ENCODE measurements at regions not wholly inside any gene's neighbourhood (a gene's known extent, or its start where the extent isn't known, plus 50 kb on each side); places are given as distances from the start of the nearest gene placed in this dataset.

GRCh38 chr12:115417610-115418009 lies 733.6 kb upstream of the TBX3 start:
- Histone ChIP-seq H3K9me2 (no peaks in the 10 kb centered on the region), H3F3A (replicated peaks; ENCODE audit: insufficient read depth) (no peaks in the 10 kb centered on the region), H3K36me3 (replicated peaks in 1 of 2; ENCODE audit: control insufficient read depth in 1 of 2, insufficient read depth in 2 of 2, low read length in 1 of 2) (no peaks in the 10 kb centered on the region), H3K79me2 (ENCODE audit: insufficient read depth) (no peaks in the 10 kb centered on the region), H4K20me1 (ENCODE audit: insufficient read depth) (no peaks in the 10 kb centered on the region), H3K4me2 (no peak overlapping the region), H2AFZ (ENCODE audit: low read depth) (no peak overlapping the region), H3K27ac (ENCODE audit: low read depth in 2 of 2, low read length in 1 of 2) (no peak overlapping the region), H3K27me3 (ENCODE audit: insufficient read depth) (no peaks in the 10 kb centered on the region), H3K4me3 (ENCODE audit: low read depth in 2 of 2, low read length in 1 of 2) (no peak overlapping the region), H3K9ac (no peak overlapping the region), H3K4me1 (ENCODE audit: control insufficient read depth in 1 of 2, insufficient read depth in 2 of 2, low read depth in 1 of 2, low read length in 1 of 2) (no peaks in the 10 kb centered on the region), H3K9me3 (no peaks in the 10 kb centered on the region)
- ChIA-PET POLR2A (no interaction called here), CTCF (no interaction called here)
- WGBS (ENCODE audit: low lambda C conversion rate), result 50% methylated on average over 2 of the region's 2 CpGs
- TF ChIP-seq MEF2A (IDR thresholded peaks at IDR 0.05; ENCODE audit: borderline replicate concordance, low read depth) (no peak), FOXM1 (IDR thresholded peaks at IDR 0.05; ENCODE audit: low read depth) (no peak), MXI1 (IDR thresholded peaks at IDR 0.05; ENCODE audit: low read depth, low read length) (no peak)
- DNase-seq, result no peak

GRCh38 chr12:115416869-115417268 lies 732.9 kb upstream of the TBX3 start:
- H4K20me1 ChIP-seq (ENCODE audit: insufficient read depth), result no peaks in the 10 kb centered on the region
- no peaks in the 10 kb centered on the region for H3K9me3 ChIP-seq
- no peak overlapping the region for H3K4me3 ChIP-seq (ENCODE audit: low read depth in 2 of 2, low read length in 1 of 2)
- no peak overlapping the region for H3K4me2 ChIP-seq
- H2AFZ ChIP-seq (ENCODE audit: low read depth), result no peak overlapping the region
- DNase-seq, result no peak
- H3K9ac ChIP-seq, result no peak overlapping the region
- TF ChIP-seq SIN3A (IDR thresholded peaks at IDR 0.05; ENCODE audit: borderline replicate concordance, low read depth, low read length) (no peak), USF1 (IDR thresholded peaks at IDR 0.05; ENCODE audit: borderline replicate concordance, low read depth) (no peak), GABPA (IDR thresholded peaks at IDR 0.05; ENCODE audit: low read depth) (no peak), NRF1 (IDR thresholded peaks at IDR 0.05; ENCODE audit: low read depth, low read length) (no peak), FOXJ3 (CRISPR knock-in tag; IDR thresholded peaks at IDR 0.05) (no peak), REST (IDR thresholded peaks at IDR 0.05; ENCODE audit: low read depth, low read length) (no peak), MAX (IDR thresholded peaks at IDR 0.05; ENCODE audit: low read depth) (no peak), ZBTB33 (IDR thresholded peaks at IDR 0.05; ENCODE audit: borderline replicate concordance, low read depth) (no peak), TCF12 (IDR thresholded peaks at IDR 0.05) (no peak), FOSL2 (IDR thresholded peaks at IDR 0.05; ENCODE audit: borderline replicate concordance, low read depth) (no peak), FOXM1 (IDR thresholded peaks at IDR 0.05; ENCODE audit: low read depth) (no peak)
- H3K27ac ChIP-seq (ENCODE audit: low read depth in 2 of 2, low read length in 1 of 2), result no peak overlapping the region
- H3K9me2 ChIP-seq, result no peaks in the 10 kb centered on the region
- CTCF ChIA-PET, result no interaction called here
- H3K79me2 ChIP-seq (ENCODE audit: insufficient read depth), result no peaks in the 10 kb centered on the region
- POLR2A ChIA-PET, result no interaction called here
- H3K36me3 ChIP-seq (replicated peaks in 1 of 2; ENCODE audit: control insufficient read depth in 1 of 2, insufficient read depth in 2 of 2, low read length in 1 of 2), result no peaks in the 10 kb centered on the region
- no peaks in the 10 kb centered on the region for H3K27me3 ChIP-seq (ENCODE audit: insufficient read depth)
- no peaks in the 10 kb centered on the region for H3K4me1 ChIP-seq (ENCODE audit: control insufficient read depth in 1 of 2, insufficient read depth in 2 of 2, low read depth in 1 of 2, low read length in 1 of 2)
- H3F3A ChIP-seq (replicated peaks; ENCODE audit: insufficient read depth), result no peaks in the 10 kb centered on the region

Measured in SK-N-SH (cell line).